Skin of body (tissue), 1 donor: ENCODE measurements at regions not wholly inside any gene's neighbourhood (a gene's known extent, or its start where the extent isn't known, plus 50 kb on each side); places are given as distances from the start of the nearest gene placed in this dataset.
A peak's percentile ranks its signal among the peaks of the same experiment; 100 is the strongest.
"Not testable (repeated sequence)": the region's sequence is repeated elsewhere in the genome, so short reads cannot be mapped to it uniquely, and the experiment has no call there.

Experiments used
- DNase-seq: peaks from one replicate; lab custom pipeline; 2025; lab: John Stamatoyannopoulos, UW

DNA sequence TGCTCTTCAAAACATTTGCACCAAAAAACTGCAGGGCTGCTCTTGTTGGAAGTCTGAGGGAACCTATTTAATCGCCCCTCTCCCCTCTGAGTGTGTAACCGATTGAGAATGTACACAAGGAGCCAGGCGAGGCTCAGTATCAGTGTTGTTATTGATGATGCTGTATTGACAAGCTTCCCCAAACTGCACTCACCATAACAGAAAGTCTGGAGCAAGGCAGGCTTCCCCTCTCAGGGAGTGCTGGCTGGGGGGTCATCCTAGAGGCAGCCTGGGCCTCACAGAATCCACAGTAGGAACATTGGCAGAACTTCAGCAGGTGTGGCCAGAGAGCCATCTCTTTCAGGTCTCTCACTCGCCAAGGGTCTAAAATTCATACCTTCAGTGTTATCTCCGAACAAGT is 58.1 kb upstream of the TUNAR start:
- no peak for DNase-seq

DNA sequence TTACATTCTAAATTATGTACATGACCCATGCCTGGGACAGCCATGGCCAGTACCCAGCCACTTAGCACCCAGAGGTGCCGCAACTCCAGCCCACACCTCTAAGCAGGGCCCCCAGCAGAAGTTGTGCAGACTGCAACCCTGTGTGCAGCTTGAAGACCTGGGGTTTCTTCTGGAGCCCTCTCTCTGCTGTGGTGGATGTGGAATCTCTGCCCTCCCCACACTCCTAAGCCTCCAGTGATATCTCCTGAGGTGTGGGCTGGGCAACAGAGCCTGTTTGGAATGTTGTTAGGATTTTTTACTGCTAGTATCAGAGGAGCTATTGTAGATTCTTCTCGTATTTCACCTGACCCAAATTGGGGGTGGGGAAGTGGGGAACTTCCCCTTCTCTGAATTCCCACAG is 59.4 kb upstream of the TUNAR start:
- DNase-seq = no peak

DNA sequence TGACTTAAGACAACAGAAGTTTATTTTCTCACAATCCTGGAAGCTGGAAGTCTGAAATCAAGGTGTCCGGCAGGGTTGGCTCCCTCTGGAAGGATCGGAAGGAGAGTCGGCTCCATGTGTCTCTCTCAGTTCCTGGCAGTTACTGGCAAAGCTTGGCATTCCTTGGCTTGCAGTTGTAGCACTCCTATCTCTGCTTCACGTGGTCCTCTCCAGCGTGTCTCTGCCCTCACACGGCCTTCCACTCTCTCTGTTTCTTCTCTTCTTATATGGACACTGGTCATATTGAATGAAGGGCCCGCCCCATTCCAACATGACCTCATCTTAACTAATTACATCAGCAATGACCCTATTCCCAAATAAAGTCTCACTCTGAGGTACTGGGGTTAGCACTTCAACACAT is 60.1 kb upstream of the TUNAR start:
- no peak for DNase-seq

DNA sequence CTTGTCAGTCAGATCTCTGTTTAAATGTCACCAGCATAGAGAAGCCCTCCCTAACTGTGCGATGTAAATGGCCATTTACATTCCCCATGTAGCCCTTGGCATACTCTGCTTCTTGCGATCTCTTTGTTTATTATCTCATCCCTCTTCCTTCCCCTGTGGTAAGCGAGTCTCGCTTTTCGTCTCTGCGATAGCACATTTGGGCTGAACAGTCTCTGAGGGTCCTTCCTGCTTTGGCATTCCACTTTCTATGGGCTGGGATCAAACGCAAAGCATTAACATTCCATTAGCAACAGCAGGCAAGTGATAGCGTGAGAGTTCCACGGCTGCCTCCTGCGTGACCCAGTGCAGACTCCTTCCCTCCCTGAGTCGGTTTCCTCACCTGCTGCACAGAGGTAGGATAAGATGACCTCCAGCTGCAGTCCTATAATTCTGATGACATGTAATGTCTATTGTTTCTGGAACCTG is 61.4 kb upstream of the TUNAR start:
- no peak for DNase-seq

DNA sequence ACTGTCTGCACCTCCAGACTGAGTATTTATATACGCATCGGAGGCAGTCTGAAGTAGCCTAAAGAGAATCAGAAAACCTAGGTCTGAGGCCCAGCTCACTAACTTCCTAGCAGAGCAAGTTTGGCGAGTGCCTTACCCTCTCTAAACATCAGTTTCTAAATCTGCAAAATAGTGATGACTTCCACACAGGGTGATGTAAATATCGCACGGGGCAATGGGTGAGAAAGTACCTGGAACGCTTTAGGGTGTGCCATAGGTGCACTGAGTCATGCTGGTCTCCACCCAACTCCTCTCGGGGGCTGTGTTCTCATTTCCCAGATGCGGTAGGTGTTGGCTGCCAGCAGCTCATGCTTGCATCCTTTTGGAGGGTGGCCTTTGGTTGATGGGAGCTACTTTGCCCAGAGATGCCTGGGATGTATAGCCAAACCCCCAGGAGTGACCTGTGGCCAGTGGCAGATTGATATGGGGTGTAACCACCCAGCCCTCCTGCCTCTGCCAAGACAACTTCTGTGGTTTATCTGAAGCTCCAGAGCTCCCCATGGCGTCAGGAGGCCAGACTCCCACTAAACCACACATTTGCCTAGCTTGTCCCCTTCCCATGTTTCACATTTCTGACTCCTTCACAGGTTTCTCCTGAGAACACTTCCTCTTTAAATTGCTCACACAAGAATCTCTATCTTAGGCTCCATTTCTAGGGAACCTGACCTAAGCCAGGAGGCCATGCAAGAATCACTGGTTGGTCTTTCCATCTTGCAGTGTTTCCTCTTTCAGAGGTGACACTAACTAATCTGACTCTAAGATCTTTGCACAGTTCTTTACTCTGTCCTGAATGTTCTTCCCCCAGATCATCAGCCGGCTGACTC is 62.0 kb upstream of the TUNAR start:
- DNase-seq = no peak

DNA sequence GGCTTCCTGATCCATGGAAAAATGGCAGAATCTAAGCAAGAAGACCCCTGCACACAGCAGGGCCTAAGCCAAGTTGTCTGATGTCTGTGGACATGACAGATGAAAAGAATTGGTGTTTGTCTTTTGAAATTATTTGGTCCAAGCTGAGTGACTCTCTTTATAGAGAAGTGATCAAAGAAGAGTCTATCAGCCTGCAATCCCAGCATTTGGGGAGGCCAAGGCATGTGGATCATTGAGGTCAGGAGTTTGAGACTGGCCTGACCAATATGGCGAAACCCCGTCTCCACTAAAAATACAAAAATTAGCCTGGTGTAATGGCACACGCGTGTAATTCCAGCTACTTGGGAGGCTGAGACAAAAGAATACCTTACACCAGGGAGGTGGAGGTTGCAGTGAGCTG is 64.8 kb upstream of the TUNAR start:
- DNase-seq = no peak

DNA sequence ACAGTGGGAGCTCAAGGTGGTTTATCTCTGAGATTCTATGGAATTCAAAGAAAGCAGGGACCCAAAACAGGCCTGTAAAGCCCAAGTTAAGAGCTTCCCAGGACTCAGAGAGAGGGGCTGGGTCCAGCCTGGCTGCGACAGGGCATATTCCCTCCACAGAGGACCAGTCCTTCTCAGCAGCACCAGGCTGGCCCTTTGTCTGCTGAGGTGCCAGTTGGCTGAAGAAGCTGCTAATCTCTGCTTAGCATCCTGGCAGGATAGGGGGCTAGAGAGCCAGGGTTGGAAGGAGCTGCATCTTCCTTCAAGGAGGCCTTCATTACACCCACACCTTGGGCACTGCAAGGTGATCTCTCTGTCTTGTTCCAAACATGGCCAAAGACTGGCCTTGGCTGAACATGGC is 68.3 kb upstream of the TUNAR start:
- no peak for DNase-seq

DNA sequence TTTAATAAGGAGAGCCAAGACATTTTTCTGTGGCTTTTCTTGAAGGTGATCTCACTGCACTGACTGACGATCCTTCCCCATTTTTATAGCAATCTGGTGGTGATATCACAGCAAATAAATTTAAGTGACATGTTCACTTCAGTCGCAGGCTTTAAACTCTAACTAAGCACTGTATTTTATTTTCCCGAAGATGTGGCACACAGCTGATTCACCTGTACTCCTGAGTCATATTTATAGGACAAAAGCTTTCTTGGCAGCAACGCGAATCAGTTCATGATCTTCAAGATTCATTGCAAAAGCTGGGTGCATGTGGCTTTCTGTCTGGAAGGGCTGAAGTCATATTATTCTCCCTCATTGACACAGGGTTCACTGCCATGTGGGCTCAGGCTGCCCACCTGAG is 79.8 kb upstream of the TUNAR start:
- no peak for DNase-seq

DNA sequence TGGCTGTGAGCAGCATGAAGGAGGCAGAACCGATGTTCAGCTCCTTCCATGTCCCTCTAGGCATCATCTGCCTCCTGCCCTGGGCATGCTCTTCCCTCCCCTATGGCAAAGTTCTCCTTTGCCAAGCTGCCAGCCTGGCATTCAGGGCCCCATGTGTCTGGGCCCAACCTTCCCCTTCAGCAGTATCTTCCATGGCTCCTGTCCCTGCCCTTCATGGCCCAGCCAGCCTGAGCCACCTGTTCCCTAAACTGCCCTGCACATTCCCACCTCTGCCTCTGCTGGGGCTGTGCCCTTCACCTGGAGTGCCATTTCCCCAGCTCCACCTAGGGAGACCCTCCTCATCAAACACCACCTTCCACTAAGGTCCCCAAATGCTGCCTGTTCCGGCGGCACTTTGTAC is 74.0 kb upstream of the TCL1A start:
- DNase-seq = no peak

DNA sequence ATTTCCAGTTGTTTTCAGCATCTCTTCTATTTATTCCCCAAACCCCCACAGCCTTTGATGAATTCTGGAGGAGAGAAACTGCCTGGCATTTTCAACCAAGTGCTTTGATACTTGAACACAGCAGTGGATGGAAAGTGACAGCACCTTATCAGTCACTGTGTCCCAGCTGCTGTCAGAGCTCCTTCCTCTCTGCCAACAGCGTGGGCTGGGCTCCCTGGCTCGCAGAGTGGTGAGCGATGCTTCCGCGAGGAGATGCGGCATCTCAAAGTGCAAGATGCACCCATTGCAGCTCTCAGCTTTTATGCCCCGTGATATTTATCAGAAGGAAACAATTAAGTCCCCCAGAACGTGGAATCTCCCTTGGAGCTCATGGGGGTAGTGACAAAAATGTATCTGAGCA is 72.6 kb upstream of the TCL1A start:
- no peak for DNase-seq

DNA sequence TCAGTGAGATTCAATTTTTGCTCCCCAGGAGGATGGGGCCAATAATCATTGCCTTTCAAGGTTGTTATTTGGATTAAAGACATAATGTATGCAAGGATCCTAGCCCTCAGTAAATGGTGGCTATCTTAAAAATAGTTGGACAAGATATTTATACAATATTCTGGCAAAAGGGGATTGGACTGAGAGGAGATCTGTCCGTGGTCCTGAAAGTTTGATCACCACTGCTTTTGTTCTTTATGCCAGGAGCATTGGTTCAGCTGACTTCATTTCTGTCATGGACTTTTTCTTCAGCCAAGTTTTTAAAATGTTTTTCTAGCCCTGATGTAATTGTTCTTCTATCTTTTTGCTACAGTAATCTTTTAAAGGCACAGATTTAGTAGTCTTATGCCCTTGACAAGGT is 70.2 kb upstream of the TCL1A start:
- DNase-seq = no peak

DNA sequence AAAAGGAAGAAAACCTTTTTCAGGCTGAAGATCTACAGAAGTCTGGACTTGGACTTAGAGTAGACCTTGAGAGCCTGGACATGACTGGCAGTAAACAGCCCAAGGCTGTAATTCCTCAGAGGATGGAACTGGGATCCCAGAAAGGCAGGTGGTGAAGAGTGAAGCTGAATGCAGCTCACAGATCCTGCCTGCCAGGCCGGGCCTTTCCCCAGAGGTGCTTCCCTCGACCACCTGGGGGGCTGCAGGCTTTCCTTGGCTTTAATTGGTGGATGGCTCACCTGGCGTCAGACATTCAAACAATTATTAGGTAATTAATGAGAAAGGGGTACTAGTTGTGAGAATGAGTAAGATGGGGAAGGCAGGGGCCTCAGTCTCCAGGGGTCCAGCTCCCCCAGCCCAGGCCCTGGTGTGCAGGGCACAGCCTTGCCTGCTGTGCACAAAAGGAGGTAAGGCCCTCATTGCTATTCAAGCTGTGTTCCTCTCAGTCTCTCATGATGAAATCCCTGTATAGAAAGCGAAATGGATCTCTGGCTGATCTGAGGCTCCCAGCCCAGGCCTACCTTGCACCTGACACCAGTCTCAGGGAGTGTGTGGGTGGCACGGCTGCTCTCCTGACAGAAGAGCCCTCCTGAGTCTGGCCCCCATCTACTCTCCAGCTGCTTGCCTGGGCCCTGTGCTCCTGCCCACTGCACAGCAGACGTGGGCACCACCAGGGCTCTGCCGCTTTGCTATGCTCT is 63.0 kb upstream of the TCL1A start:
- DNase-seq = no peak

DNA sequence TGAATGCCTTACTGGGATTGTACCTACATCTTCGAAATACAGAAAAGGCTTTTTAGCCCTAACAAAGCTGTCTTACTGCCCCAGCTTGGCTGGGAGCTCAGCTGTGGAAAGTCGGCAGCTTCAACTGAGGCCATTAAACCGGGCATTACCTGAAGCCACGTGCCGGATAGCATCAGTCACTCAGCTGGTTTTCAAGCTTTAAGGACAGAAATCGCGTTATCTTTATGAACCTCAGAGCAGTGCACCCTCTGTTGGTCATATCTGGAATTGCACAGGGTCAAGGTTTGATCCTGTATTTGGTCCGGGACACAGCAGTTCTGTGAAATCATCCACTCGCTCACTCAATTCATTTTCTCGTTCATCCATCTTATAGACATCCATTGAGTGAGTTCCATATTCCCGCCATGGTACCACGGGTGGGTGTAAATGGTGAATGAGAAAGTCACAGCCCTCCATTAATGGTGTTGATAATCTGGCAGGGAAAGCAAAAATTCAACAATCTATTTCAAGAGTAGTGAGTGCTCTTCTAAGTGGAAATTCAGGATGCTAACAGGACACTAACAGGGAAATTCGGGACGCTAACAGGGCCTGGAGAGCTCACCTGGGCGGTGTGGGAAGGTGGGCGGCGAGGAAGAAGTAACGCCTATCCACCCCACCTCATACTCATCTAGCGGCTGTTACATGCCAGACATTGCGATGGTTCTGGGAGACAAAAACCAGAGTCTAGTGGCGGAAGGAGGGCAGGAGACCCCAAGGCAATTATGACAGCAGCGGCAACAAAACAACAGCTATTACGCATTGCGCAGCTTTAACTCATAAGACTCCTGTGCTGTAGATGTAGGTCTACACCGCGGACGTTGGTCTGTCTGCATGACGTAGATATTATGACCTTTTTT is 60.6 kb upstream of the TCL1A start:
- DNase-seq = no peak

DNA sequence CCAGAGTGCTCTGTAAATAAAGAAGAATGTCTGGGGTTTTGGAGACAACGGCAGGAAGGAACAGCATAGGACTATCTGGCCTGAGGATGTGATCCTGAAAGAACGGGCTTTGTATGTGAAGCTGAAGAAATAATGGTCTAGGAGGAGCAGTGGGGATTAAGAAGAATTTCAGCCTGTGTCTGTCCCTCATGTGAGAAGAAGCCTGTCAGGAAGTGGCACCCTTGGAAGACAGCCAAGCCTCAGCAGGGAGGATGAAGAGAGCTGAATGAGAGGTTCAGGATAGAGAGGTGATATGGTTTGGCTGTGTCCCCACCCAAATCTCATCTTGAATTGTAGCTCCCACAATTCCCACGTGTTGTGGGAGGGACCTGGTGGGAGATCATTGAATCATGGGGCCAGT is 56.9 kb upstream of the TCL1A start:
- DNase-seq = no peak

DNA sequence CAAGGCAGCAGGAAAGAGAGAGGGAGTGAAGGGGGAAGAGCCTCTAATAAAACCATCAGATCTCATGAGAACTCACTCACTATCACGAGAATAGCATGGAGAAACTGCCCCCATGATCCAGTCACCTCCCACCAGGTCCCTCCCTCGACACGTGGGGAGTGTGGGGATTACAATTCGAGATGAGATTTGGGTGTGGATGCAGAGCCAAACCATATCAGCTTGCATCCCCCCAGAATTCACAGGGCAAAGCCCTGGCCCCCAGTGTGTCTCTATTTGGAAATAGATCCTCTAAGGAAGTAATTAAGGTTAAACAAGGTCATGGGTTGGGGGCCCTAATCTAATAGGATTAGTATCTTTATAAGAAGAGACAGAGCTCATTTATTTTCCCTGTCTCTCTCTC is 56.1 kb upstream of the TCL1A start:
- no peak for DNase-seq

DNA sequence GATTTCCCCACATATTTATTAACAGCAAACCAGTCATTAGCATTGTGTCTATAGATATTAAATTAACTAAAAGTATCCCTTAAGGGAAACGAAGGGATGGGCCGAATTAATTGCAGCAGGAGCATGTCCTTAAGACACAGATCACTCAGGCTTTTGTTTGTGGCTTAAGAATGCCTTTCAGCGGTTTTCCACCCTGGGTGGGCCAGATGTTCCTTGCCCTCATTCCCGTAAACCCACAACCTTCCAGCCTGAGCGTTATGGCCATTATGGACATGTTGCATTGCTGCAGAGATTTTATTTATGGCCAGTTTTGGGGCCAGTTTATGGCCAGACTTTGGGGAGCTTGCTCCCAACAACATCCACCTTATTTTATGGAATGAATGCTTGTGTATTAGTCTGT is 55.5 kb upstream of the TCL1A start:
- not testable (repeated sequence) for DNase-seq

DNA sequence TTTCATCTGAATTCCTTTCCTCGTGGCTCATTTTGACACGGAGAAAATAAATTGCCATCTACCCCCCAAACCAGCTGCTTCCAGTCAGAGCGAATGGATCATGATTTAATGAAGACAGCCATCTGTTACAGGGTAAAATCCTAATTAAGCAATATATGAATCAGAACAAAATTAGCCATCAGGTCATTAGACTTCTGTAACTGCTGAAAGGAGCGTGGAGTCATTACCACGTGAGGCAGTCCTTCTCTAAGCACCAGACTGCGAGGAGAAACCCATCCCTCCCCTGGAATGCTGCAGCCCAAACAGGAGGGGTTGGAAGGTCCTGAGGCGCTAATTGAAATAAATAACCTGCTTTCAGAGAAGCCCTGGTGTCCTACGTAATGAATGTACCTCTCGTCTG is 51.1 kb upstream of the TCL1A start:
- DNase-seq = peak; percentile 8

DNA sequence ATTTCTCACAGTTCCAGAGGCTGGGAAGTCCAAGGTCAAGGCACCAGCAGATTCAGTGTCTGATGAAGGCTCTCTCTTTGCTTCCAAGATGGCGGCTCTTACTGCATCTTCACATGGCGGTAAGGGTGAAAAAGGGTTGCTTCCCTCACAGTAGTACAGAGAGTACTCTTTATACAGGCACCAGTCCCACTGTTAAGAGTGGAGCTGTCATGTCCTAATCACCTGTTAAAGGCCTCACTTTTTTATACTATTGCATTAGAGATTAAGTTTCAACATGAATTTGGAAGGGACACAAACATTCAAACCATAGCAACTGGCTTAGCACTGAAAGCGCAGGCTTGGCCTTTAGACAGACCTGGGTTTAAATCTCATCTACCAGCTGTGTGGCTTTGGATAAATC is 50.0 kb upstream of the TCL1A start:
- no peak for DNase-seq
